ENCODE measurements at regions not wholly inside any gene's neighbourhood (a gene's known extent, or its start where the extent isn't known, plus 50 kb on each side); places are given as distances from the start of the nearest gene placed in this dataset.

DNA sequence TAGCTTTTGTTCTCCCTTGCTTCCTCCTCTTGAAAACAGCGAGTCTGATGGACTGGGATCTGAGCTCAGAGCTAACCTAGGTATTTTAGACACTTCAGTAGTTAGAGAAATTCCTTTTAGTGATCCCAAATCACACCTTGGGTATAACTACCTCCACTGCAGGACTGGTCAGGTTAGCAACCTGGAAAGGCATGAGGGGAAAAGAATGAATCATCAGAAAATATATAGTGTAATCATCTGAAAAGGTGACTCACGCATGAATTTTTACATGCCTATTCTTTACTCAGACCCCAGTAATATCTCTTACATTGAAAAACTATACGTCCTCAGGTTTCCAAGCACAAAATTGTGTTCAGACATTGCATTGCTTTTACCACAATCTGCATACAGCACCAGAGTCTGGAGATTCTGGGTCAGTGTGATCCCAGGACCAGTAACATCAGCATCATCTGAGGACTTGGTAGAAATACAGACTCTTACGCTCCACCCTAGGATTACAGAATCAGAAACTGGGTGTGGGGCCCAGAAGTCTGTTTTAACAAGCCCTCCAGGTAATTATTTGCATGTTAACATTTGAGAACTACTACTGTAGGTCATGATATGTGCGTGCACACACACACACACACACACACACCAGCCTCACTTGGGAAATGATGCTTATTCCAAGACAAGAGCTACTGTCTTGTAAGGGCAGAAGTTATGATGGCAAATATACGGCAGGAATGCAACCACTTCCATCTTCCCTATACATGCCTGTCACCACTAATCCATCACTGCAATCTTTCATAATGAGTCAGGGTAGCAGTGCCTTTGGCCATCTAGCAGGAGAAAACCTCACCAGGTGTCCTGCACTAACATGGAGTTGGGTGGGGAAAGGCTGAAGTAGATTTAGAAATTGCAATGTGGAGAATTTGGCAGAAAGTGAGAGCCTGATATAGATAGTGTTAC, 271.6 kb upstream of the MAP3K1 start:
- no peak for TF ChIP-seq EP300 (IDR thresholded peaks at IDR 0.05)
- no peak for DNase-seq (ENCODE audit: low spot score in 2 of 2)
- H3K4me1 ChIP-seq: peaks cover 15% of the 10 kb centered on the region
- no peak overlapping the region for H3K27ac ChIP-seq
- H3K27me3 ChIP-seq: no peaks in the 10 kb centered on the region
- 62% methylated on average over 6 of the region's 6 CpGs for WGBS
- no peak overlapping the region for H3K4me3 ChIP-seq
- no peaks in the 10 kb centered on the region for H3K9me3 ChIP-seq
- H3K36me3 ChIP-seq: no peaks in the 10 kb centered on the region

DNA sequence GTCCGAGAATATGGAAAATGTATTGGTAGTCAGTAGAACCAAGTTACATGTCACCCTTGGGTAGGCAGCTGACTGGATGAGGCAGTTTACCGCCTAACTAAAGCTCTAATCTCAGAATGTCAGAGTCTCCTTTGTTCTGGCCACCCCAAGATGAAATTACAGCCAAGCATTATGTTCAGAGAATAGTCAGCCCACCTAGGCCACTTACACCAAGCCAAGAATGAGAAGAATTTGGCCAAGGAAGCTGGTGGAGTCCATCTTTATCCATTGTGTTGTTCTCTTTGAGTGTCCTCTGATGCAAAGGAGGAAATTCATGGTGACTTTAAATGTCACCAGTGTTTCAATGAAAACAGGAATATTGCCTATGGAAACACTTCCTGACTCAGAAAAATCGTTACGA, 275.1 kb upstream of the MAP3K1 start:
- no peak overlapping the region for H3K4me3 ChIP-seq
- peaks cover 15% of the 10 kb centered on the region for H3K4me1 ChIP-seq
- no peak for DNase-seq (ENCODE audit: low spot score in 2 of 2)
- WGBS: 75% methylated on average over 4 of the region's 4 CpGs
- no peaks in the 10 kb centered on the region for H3K27me3 ChIP-seq
- no peak overlapping the region for H3K27ac ChIP-seq
- TF ChIP-seq EP300 (IDR thresholded peaks at IDR 0.05) (no peak), POLR2AphosphoS5 (IDR thresholded peaks at IDR 0.05) (no peak), POLR2A (IDR thresholded peaks at IDR 0.05) (no peak)
- TF ChIP-seq, protein P1, sequence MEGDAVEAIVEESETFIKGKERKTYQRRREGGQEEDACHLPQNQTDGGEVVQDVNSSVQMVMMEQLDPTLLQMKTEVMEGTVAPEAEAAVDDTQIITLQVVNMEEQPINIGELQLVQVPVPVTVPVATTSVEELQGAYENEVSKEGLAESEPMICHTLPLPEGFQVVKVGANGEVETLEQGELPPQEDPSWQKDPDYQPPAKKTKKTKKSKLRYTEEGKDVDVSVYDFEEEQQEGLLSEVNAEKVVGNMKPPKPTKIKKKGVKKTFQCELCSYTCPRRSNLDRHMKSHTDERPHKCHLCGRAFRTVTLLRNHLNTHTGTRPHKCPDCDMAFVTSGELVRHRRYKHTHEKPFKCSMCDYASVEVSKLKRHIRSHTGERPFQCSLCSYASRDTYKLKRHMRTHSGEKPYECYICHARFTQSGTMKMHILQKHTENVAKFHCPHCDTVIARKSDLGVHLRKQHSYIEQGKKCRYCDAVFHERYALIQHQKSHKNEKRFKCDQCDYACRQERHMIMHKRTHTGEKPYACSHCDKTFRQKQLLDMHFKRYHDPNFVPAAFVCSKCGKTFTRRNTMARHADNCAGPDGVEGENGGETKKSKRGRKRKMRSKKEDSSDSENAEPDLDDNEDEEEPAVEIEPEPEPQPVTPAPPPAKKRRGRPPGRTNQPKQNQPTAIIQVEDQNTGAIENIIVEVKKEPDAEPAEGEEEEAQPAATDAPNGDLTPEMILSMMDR (IDR thresholded peaks at IDR 0.05): no peak
- no peaks in the 10 kb centered on the region for H3K9me3 ChIP-seq
- H3K36me3 ChIP-seq: no peaks in the 10 kb centered on the region

DNA sequence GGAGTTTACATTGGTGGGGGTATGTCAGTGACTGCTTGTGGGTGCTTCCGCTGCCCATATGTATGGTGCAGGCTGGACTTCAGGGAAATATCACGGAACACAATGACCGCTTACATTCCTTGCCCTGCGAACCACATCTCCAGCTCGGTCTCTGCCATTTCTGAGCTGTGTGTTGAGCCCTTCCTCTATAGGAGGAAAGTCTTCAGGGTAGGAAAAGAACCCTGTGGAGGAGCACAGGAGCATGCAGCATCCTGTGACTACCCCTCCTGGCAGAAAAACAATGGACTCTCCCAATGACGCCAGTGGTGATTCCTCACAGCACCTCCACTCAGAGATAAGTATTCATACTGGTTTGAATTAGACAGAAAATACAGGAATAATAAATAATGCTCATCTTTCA, 276.8 kb upstream of the MAP3K1 start:
- Histone ChIP-seq H3K36me3 (no peaks in the 10 kb centered on the region), H3K4me1 (peaks cover 22% of the 10 kb centered on the region), H3K27ac (no peak overlapping the region), H3K9me3 (no peaks in the 10 kb centered on the region), H3K27me3 (no peaks in the 10 kb centered on the region), H3K4me3 (no peak overlapping the region)
- TF ChIP-seq EP300 (IDR thresholded peaks at IDR 0.05) (no peak), POLR2AphosphoS5 (IDR thresholded peaks at IDR 0.05) (no peak), POLR2A (IDR thresholded peaks at IDR 0.05) (no peak)
- TF ChIP-seq, protein P1 (IDR thresholded peaks at IDR 0.05): no peak
- no peak for DNase-seq (ENCODE audit: low spot score in 2 of 2)
- whole genome bisulfite sequencing: 100% methylated on average over 6 of the region's 6 CpGs

DNA sequence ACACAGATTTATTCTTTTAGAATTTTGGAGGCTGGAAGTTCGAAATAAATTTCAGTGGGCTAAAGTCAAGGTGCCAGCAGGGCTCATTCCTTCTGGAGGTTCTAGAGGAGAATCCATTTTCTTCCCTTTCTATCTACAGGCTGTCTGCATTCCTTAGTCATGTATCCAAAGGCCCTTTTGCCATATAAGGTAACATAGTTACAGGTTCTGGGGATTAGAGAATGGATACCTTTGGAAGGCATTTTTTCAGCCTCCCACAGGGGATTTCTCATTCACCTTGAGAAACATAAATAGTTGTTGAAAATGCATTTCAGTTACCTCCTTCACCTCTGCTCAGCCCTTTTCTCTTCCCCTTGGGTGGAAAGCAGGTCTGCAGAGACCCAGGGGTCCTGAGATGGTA, 280.0 kb upstream of the MAP3K1 start:
- no peak for DNase-seq (ENCODE audit: low spot score in 2 of 2)
- no peaks in the 10 kb centered on the region for H3K27me3 ChIP-seq
- no peak overlapping the region for H3K4me3 ChIP-seq
- H3K4me1 ChIP-seq: peaks cover 24% of the 10 kb centered on the region
- no peaks in the 10 kb centered on the region for H3K9me3 ChIP-seq
- no peak for TF ChIP-seq POLR2A (IDR thresholded peaks at IDR 0.05)
- no peak for TF ChIP-seq EP300 (IDR thresholded peaks at IDR 0.05)
- TF ChIP-seq, protein P1 (IDR thresholded peaks at IDR 0.05): no peak
- no peak for TF ChIP-seq POLR2AphosphoS5 (IDR thresholded peaks at IDR 0.05)
- no peaks in the 10 kb centered on the region for H3K36me3 ChIP-seq
- WGBS: 97% methylated on average over 1 of the region's 1 CpG
- H3K27ac ChIP-seq: no peak overlapping the region

DNA sequence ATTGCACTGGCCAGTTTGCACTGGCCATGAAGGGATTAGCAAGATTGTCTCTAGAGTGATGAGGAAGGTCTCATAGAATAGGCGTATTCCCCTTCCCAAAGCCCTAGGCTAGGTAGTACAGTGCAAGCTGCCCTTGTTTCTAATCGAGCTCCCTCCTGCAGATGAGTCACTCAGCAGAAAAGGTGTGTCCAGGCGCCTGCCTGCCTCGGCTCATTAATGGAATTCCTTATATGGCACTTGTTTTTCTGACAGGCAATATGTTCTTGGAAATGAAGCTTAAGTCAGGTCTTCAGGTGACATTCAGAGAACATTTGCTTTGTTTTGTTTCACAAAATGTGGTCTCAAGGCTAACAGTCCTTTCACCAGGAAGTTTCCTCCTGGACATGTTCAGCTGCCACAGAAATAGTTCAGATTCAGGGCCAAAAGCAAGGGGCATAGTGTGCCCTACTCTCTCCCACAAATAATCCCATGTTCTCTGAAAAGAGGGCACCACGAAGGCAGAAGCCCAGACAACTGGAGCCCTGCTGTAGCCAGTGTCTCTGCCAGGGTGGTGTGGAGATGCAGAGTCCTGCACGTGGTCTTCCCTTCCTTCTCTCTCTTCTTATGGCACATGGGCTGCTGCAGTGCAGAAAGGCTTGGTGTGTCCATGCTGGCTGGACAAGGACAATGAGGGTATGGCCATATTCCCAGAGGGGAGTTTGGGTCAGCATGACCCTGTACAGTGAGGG, 281.1 kb upstream of the MAP3K1 start:
- Histone ChIP-seq H3K9me3 (no peaks in the 10 kb centered on the region), H3K4me1 (peaks cover 29% of the 10 kb centered on the region), H3K4me3 (no peak overlapping the region), H3K36me3 (no peaks in the 10 kb centered on the region), H3K27ac (peak overlapping the region; percentile 80), H3K27me3 (no peaks in the 10 kb centered on the region)
- 52% methylated on average over 6 of the region's 6 CpGs for WGBS
- no peak for DNase-seq (ENCODE audit: low spot score in 2 of 2)
- TF ChIP-seq POLR2A (IDR thresholded peaks at IDR 0.05) (no peak), EP300 (IDR thresholded peaks at IDR 0.05) (no peak), POLR2AphosphoS5 (IDR thresholded peaks at IDR 0.05) (peak in 1 of 3 donors; percentile 36)
- TF ChIP-seq, protein P1 (IDR thresholded peaks at IDR 0.05): no peak

All from suprapubic skin (tissue), 4 donors.